PFSK-1 (cell line): ENCODE measurements at regions not wholly inside any gene's neighbourhood (a gene's known extent, or its start where the extent isn't known, plus 50 kb on each side); places are given as distances from the start of the nearest gene placed in this dataset.

Experiments used
- FOXP2 ChIP-seq: optimal IDR thresholded peaks from 2 replicates; pipeline ENCODE3; 2011; ENCODE audit warnings: borderline replicate concordance, control low read depth, inconsistent platforms; ENCODE audit not compliant: insufficient read depth; ENCODE audit errors: extremely low read length, extremely low read depth
- POLR2AphosphoS5 ChIP-seq: IDR thresholded peaks from 2 replicates; pipeline ENCODE4 v1.6.1; 2012; ENCODE audit warnings: low read depth, mild to moderate bottlenecking, control low read depth, low read length, moderate library complexity
- SIN3A ChIP-seq: IDR thresholded peaks from 2 replicates; pipeline ENCODE4 v1.6.1; 2012; ENCODE audit warnings: mild to moderate bottlenecking, low read length, moderate library complexity, borderline replicate concordance; ENCODE audit not compliant: insufficient read depth
- TAF1 ChIP-seq: IDR thresholded peaks from 2 replicates; pipeline ENCODE4 v1.6.1; 2012; ENCODE audit warnings: low read length, control low read depth, borderline replicate concordance; ENCODE audit not compliant: insufficient read depth
- TF ChIP-seq, protein P1 (sequence below), 2 experiments: IDR thresholded peaks; 2 replicates each; pipeline versions ENCODE4 v1.6.1 to v1.8.0; 2011 to 2012; ENCODE audit warnings: low read depth in 2 of 2, low read length in 2 of 2, control low read depth in 1 of 2, inconsistent platforms in 1 of 2, mild to moderate bottlenecking in 1 of 2, moderate library complexity in 1 of 2; ENCODE audit not compliant: insufficient read depth in 1 of 2

DNA sequence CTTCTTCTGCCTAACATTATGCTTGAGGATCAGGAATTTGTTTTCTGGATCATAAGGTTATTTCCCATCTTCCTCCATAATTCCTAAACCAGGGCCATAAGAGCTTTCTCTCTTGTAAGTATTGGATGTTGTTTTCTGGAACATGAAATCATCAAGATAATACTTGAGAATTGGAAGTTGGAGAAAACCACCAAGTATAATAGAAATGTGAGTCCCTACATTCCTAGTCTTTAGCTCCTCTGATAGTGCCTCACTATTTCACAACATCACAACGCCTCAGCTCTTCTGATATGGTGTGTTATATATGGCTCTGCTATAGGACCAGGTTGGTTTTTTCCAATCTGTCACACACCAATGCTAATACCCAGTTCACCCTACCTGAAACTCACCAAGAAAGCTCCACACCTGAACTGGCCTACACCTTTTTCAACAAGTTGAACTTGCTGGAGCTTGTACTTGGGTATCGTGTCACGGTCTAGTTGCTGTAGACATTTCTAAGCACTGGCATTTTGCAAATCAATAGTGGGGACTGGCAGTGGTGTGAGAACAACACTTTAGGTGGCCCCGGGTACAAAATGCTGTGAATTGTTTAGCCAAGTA lies 141.1 kb downstream of the ACTBL2 start:
- TF ChIP-seq, protein P1, sequence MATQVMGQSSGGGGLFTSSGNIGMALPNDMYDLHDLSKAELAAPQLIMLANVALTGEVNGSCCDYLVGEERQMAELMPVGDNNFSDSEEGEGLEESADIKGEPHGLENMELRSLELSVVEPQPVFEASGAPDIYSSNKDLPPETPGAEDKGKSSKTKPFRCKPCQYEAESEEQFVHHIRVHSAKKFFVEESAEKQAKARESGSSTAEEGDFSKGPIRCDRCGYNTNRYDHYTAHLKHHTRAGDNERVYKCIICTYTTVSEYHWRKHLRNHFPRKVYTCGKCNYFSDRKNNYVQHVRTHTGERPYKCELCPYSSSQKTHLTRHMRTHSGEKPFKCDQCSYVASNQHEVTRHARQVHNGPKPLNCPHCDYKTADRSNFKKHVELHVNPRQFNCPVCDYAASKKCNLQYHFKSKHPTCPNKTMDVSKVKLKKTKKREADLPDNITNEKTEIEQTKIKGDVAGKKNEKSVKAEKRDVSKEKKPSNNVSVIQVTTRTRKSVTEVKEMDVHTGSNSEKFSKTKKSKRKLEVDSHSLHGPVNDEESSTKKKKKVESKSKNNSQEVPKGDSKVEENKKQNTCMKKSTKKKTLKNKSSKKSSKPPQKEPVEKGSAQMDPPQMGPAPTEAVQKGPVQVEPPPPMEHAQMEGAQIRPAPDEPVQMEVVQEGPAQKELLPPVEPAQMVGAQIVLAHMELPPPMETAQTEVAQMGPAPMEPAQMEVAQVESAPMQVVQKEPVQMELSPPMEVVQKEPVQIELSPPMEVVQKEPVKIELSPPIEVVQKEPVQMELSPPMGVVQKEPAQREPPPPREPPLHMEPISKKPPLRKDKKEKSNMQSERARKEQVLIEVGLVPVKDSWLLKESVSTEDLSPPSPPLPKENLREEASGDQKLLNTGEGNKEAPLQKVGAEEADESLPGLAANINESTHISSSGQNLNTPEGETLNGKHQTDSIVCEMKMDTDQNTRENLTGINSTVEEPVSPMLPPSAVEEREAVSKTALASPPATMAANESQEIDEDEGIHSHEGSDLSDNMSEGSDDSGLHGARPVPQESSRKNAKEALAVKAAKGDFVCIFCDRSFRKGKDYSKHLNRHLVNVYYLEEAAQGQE (IDR thresholded peaks at IDR 0.05; ENCODE audit: insufficient read depth in 1 of 2, low read depth in 2 of 2, low read length in 2 of 2) = no peak
- no peak for TF ChIP-seq SIN3A
- no peak for TF ChIP-seq FOXP2
- TF ChIP-seq TAF1 = no peak

DNA sequence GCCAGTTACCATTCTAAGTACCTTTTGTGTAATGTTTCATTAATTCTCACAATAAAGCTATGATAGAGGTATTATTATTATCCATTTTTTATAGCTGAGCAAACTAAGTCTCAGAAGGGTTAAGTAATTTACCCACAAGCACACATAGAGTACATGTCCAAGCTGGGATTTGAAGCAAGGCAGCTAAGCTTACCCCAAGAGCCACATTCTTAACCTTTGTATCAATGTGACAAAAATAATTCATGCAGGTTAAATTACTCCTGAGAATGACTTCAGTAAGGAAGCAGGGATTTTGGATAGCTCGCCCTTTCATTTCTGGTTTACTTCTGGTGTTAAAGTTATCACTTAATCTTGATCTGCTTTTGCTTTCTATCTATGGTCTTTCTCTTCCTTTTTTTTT lies 141.9 kb downstream of the ACTBL2 start:
- TF ChIP-seq TAF1 (no peak), SIN3A (no peak), POLR2AphosphoS5 (no peak), FOXP2 (no peak)
- TF ChIP-seq, protein P1 (IDR thresholded peaks at IDR 0.05; ENCODE audit: insufficient read depth in 1 of 2, low read depth in 2 of 2, low read length in 2 of 2) = no peak

DNA sequence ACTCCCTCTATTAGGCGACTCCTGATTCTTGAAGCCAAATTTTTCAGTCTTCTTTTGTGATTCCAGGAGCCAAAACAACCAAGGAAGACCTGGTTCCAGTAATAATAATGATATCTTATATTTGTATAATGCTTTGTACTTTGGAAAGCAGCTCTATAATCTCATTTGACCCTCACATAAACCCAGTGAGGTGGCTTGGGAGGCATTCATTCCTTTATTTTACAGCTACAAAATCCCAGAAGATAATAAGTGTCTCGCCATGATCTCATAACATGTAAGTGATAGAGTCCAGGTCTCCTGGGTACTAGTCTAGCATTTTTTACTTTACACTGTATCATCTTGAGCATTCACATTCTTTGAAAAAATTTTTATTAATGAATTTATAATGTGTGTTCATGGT lies 143.1 kb downstream of the ACTBL2 start:
- TF ChIP-seq, protein P1 (IDR thresholded peaks at IDR 0.05; ENCODE audit: insufficient read depth in 1 of 2, low read depth in 2 of 2, low read length in 2 of 2) = no peak
- TF ChIP-seq POLR2AphosphoS5 (no peak), FOXP2 (no peak), TAF1 (no peak), SIN3A (no peak)

DNA sequence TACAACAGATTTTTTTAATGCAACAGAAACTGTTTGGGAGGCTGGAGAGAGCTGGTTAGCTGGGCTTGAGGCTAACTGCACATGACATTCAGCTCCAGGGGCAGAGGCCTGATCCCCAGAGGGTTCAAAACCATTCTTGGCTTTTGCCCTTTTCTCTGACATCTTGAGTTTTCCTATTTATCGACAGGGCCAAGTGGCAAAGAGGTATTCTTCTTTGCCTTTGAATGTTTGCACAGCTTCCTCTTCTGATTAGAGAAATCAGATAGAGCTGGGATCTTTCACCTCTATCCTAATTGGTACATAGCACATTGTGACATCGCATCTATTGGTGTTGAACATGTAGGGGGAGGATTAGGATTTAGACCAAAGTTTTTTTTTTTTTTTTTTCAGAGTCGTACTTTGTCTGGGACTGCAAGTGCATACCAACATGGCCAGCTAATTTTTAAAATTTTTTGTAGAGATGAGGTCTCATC lies 143.7 kb downstream of the ACTBL2 start:
- TF ChIP-seq TAF1 = no peak
- TF ChIP-seq, protein P1 (IDR thresholded peaks at IDR 0.05; ENCODE audit: insufficient read depth in 1 of 2, low read depth in 2 of 2, low read length in 2 of 2) = no peak
- no peak for TF ChIP-seq POLR2AphosphoS5
- TF ChIP-seq SIN3A = no peak
- no peak for TF ChIP-seq FOXP2
